ENCODE measurements at regions not wholly inside any gene's neighbourhood (a gene's known extent, or its start where the extent isn't known, plus 50 kb on each side); places are given as distances from the start of the nearest gene placed in this dataset.
"Not testable (repeated sequence)": the region's sequence is repeated elsewhere in the genome, so short reads cannot be mapped to it uniquely, and the experiment has no call there.

- no peak for TF ChIP-seq CTCF (IDR thresholded peaks at IDR 0.05; ENCODE audit: borderline replicate concordance, insufficient read depth, low read depth, low read length)
Observed at GRCh38 chr3:20524328-20524727, 338.3 kb upstream of the SGO1 start.

GRCh38 chr3:20523293-20523692 is 337.3 kb upstream of the SGO1 start:
- TF ChIP-seq CTCF (IDR thresholded peaks at IDR 0.05; ENCODE audit: borderline replicate concordance, insufficient read depth, low read depth, low read length): no peak
- H3K4me3 ChIP-seq (ENCODE audit: low read depth, low read length): no peak overlapping the region

More at GRCh38 chr3:20524328-20524727, 338.3 kb upstream of the SGO1 start:
- no peak overlapping the region for H3K4me3 ChIP-seq (ENCODE audit: low read depth, low read length)

- not testable (repeated sequence) for H3K4me3 ChIP-seq (ENCODE audit: low read depth, low read length)
Observed at GRCh38 chr3:20517316-20517715, 331.3 kb upstream of the SGO1 start.

- no peak for TF ChIP-seq CTCF (IDR thresholded peaks at IDR 0.05; ENCODE audit: borderline replicate concordance, insufficient read depth, low read depth, low read length)
- no peak overlapping the region for H3K4me3 ChIP-seq (ENCODE audit: low read depth, low read length)
Observed at GRCh38 chr3:20516311-20516710, 330.3 kb upstream of the SGO1 start.

- TF ChIP-seq CTCF (IDR thresholded peaks at IDR 0.05; ENCODE audit: borderline replicate concordance, insufficient read depth, low read depth, low read length): no peak
- no peak overlapping the region for H3K4me3 ChIP-seq (ENCODE audit: low read depth, low read length)
Observed at GRCh38 chr3:20515834-20516233, 329.8 kb upstream of the SGO1 start.

GRCh38 chr3:20511863-20512505 is 326.0 kb upstream of the SGO1 start:
- no peak overlapping the region for H3K4me3 ChIP-seq (ENCODE audit: low read depth, low read length)
- TF ChIP-seq CTCF (IDR thresholded peaks at IDR 0.05; ENCODE audit: borderline replicate concordance, insufficient read depth, low read depth, low read length): peak; percentile 59

- TF ChIP-seq CTCF (IDR thresholded peaks at IDR 0.05; ENCODE audit: borderline replicate concordance, insufficient read depth, low read depth, low read length): no peak
- no peak overlapping the region for H3K4me3 ChIP-seq (ENCODE audit: low read depth, low read length)
Observed at GRCh38 chr3:20510396-20510795, 324.4 kb upstream of the SGO1 start.

All from GM12875 (cell line).